Activated naive CD8-positive, alpha-beta T cell treated with anti-CD3 and anti-CD28 coated beads, Interleukin-2, amount 50 U/mL, for 24 hours (primary cell): ENCODE measurements at regions not wholly inside any gene's neighbourhood (a gene's known extent, or its start where the extent isn't known, plus 50 kb on each side); places are given as distances from the start of the nearest gene placed in this dataset.

Experiments
- ATAC-seq: fragments of 150-1000 bp; cut with Tn5 transposase; one replicate; pipeline ENCODE4 v1.10.0; 2021
- DNase-seq: peaks from one replicate; pipeline ENCODE4 v3.0.0; 2021
- H3K27ac Mint-ChIP-seq: one replicate; pipeline ENCODE4 v1.8.0; 2021; ENCODE audit warnings: mild to moderate bottlenecking, mixed read lengths
- H3K27me3 Mint-ChIP-seq: one replicate; pipeline ENCODE4 v1.8.0; 2021; ENCODE audit warnings: mixed read lengths
- H3K36me3 Mint-ChIP-seq: one replicate; pipeline ENCODE4 v1.8.0; 2021; ENCODE audit warnings: low read depth, mixed read lengths
- H3K4me1 Mint-ChIP-seq: one replicate; pipeline ENCODE4 v1.8.0; 2021; ENCODE audit warnings: mixed read lengths
- H3K4me3 Mint-ChIP-seq: one replicate; pipeline ENCODE4 v1.8.0; 2021; ENCODE audit warnings: mild to moderate bottlenecking, moderate library complexity, mixed read lengths
- H3K9me3 Mint-ChIP-seq: one replicate; pipeline ENCODE4 v1.8.0; 2021; ENCODE audit warnings: mixed read lengths

GRCh38 chr16:86337581-86338402 lies 172.5 kb upstream of the FOXF1 start:
- H3K27ac Mint-ChIP-seq: no peak overlapping the region
- H3K27me3 Mint-ChIP-seq: peaks cover 33% of the 10 kb centered on the region
- H3K36me3 Mint-ChIP-seq: no peaks in the 10 kb centered on the region
- H3K4me1 Mint-ChIP-seq: peaks cover 2% of the 10 kb centered on the region
- DNase-seq (no peak), ATAC-seq (no peak)
- H3K9me3 Mint-ChIP-seq: no peaks in the 10 kb centered on the region
- no peak overlapping the region for H3K4me3 Mint-ChIP-seq

- Mint-ChIP-seq H3K4me3 (no peak overlapping the region), H3K9me3 (no peaks in the 10 kb centered on the region), H3K36me3 (no peaks in the 10 kb centered on the region), H3K27ac (no peak overlapping the region), H3K4me1 (peaks cover 2% of the 10 kb centered on the region), H3K27me3 (peaks cover 36% of the 10 kb centered on the region)
- no peak for DNase-seq
- no peak for ATAC-seq
Observed at GRCh38 chr16:86338403-86339115, 171.8 kb upstream of the FOXF1 start.

- Mint-ChIP-seq H3K4me1 (peaks cover 2% of the 10 kb centered on the region), H3K4me3 (no peak overlapping the region), H3K36me3 (no peaks in the 10 kb centered on the region), H3K9me3 (peaks cover 5% of the 10 kb centered on the region), H3K27me3 (peaks cover 50% of the 10 kb centered on the region), H3K27ac (no peak overlapping the region)
- ATAC-seq (no peak), DNase-seq (no peak)
Observed at GRCh38 chr16:86342161-86342834, 168.0 kb upstream of the FOXF1 start.

GRCh38 chr16:86343027-86343795 lies 167.1 kb upstream of the FOXF1 start:
- no peak for DNase-seq
- H3K27ac Mint-ChIP-seq: no peak overlapping the region
- peaks cover 50% of the 10 kb centered on the region for H3K27me3 Mint-ChIP-seq
- peaks cover 5% of the 10 kb centered on the region for H3K9me3 Mint-ChIP-seq
- H3K4me1 Mint-ChIP-seq: peaks cover 2% of the 10 kb centered on the region
- no peaks in the 10 kb centered on the region for H3K36me3 Mint-ChIP-seq
- no peak for ATAC-seq
- H3K4me3 Mint-ChIP-seq: no peak overlapping the region

GRCh38 chr16:86343796-86344585 lies 166.3 kb upstream of the FOXF1 start:
- DNase-seq: no peak
- peaks cover 45% of the 10 kb centered on the region for H3K27me3 Mint-ChIP-seq

GRCh38 chr16:86344586-86344871 lies 165.8 kb upstream of the FOXF1 start:
- Mint-ChIP-seq H3K27me3 (peaks cover 46% of the 10 kb centered on the region), H3K36me3 (no peaks in the 10 kb centered on the region), H3K4me3 (no peak overlapping the region), H3K27ac (no peak overlapping the region), H3K4me1 (peaks cover 2% of the 10 kb centered on the region), H3K9me3 (peaks cover 5% of the 10 kb centered on the region)
- ATAC-seq: no peak
- DNase-seq: no peak

More at GRCh38 chr16:86343796-86344585, 166.3 kb upstream of the FOXF1 start:
- Mint-ChIP-seq H3K27ac (no peak overlapping the region), H3K4me1 (peaks cover 2% of the 10 kb centered on the region), H3K4me3 (no peak overlapping the region), H3K9me3 (peaks cover 5% of the 10 kb centered on the region), H3K36me3 (no peaks in the 10 kb centered on the region)
- ATAC-seq: no peak

GRCh38 chr16:86344881-86345280 lies 165.4 kb upstream of the FOXF1 start:
- H3K27ac Mint-ChIP-seq: no peak overlapping the region
- H3K36me3 Mint-ChIP-seq: no peaks in the 10 kb centered on the region
- H3K9me3 Mint-ChIP-seq: peaks cover 5% of the 10 kb centered on the region
- H3K27me3 Mint-ChIP-seq: peaks cover 49% of the 10 kb centered on the region
- H3K4me3 Mint-ChIP-seq: no peak overlapping the region
- no peak for ATAC-seq
- DNase-seq: no peak
- peaks cover 2% of the 10 kb centered on the region for H3K4me1 Mint-ChIP-seq

- H3K4me1 Mint-ChIP-seq: peaks cover 2% of the 10 kb centered on the region
- no peak overlapping the region for H3K4me3 Mint-ChIP-seq
- H3K27ac Mint-ChIP-seq: no peak overlapping the region
- no peak for DNase-seq
- no peaks in the 10 kb centered on the region for H3K36me3 Mint-ChIP-seq
- peaks cover 54% of the 10 kb centered on the region for H3K27me3 Mint-ChIP-seq
- H3K9me3 Mint-ChIP-seq: peaks cover 5% of the 10 kb centered on the region
- ATAC-seq: no peak
Observed at GRCh38 chr16:86345516-86345915, 164.8 kb upstream of the FOXF1 start.

- no peak for ATAC-seq
- H3K27ac Mint-ChIP-seq: no peak overlapping the region
- H3K4me3 Mint-ChIP-seq: no peak overlapping the region
- peaks cover 58% of the 10 kb centered on the region for H3K27me3 Mint-ChIP-seq
- no peak for DNase-seq
- H3K9me3 Mint-ChIP-seq: peaks cover 5% of the 10 kb centered on the region
- H3K36me3 Mint-ChIP-seq: no peaks in the 10 kb centered on the region
- H3K4me1 Mint-ChIP-seq: peaks cover 2% of the 10 kb centered on the region
Observed at GRCh38 chr16:86346034-86346433, 164.3 kb upstream of the FOXF1 start.

GRCh38 chr16:86347090-86347489 lies 163.2 kb upstream of the FOXF1 start:
- H3K9me3 Mint-ChIP-seq: peaks cover 5% of the 10 kb centered on the region

GRCh38 chr16:86347916-86348555 lies 162.3 kb upstream of the FOXF1 start:
- Mint-ChIP-seq H3K36me3 (no peaks in the 10 kb centered on the region), H3K4me3 (no peak overlapping the region), H3K4me1 (no peaks in the 10 kb centered on the region), H3K9me3 (peaks cover 5% of the 10 kb centered on the region), H3K27me3 (peaks cover 55% of the 10 kb centered on the region), H3K27ac (no peak overlapping the region)
- DNase-seq: no peak
- ATAC-seq: no peak

More at GRCh38 chr16:86347090-86347489, 163.2 kb upstream of the FOXF1 start:
- DNase-seq (no peak), ATAC-seq (no peak)
- Mint-ChIP-seq H3K27ac (no peak overlapping the region), H3K4me1 (no peaks in the 10 kb centered on the region), H3K27me3 (peaks cover 58% of the 10 kb centered on the region), H3K36me3 (no peaks in the 10 kb centered on the region), H3K4me3 (no peak overlapping the region)

GRCh38 chr16:86349338-86349900 lies 160.9 kb upstream of the FOXF1 start:
- ATAC-seq (no peak), DNase-seq (no peak)
- no peak overlapping the region for H3K4me3 Mint-ChIP-seq
- peaks cover 5% of the 10 kb centered on the region for H3K9me3 Mint-ChIP-seq
- no peak overlapping the region for H3K27ac Mint-ChIP-seq
- peaks cover 44% of the 10 kb centered on the region for H3K27me3 Mint-ChIP-seq
- H3K4me1 Mint-ChIP-seq: no peaks in the 10 kb centered on the region
- no peaks in the 10 kb centered on the region for H3K36me3 Mint-ChIP-seq

GRCh38 chr16:86350289-86350688 lies 160.0 kb upstream of the FOXF1 start:
- H3K36me3 Mint-ChIP-seq: no peaks in the 10 kb centered on the region
- ATAC-seq (no peak), DNase-seq (no peak)
- no peak overlapping the region for H3K4me3 Mint-ChIP-seq
- no peaks in the 10 kb centered on the region for H3K4me1 Mint-ChIP-seq
- H3K27me3 Mint-ChIP-seq: peaks cover 41% of the 10 kb centered on the region
- H3K9me3 Mint-ChIP-seq: peaks cover 7% of the 10 kb centered on the region
- no peak overlapping the region for H3K27ac Mint-ChIP-seq
